Dendritic cell treated with granulocyte-macrophage colony-stimulating factor and Interleukin-4, amounts not matched to agents 40 ng/mL and 50 ng/mL, for 4 days (primary cell): ENCODE measurements at regions not wholly inside any gene's neighbourhood (a gene's known extent, or its start where the extent isn't known, plus 50 kb on each side); places are given as distances from the start of the nearest gene placed in this dataset.

Experiments used
- H3K27ac Mint-ChIP-seq: one replicate; pipeline ENCODE4 v1.8.0; 2022; ENCODE audit warnings: mild to moderate bottlenecking, mixed read lengths
- H3K27me3 Mint-ChIP-seq: one replicate; pipeline ENCODE4 v1.8.0; 2022; ENCODE audit warnings: mild to moderate bottlenecking, mixed read lengths
- H3K36me3 Mint-ChIP-seq: one replicate; pipeline ENCODE4 v1.8.0; 2022; ENCODE audit warnings: low read depth, mixed read lengths
- H3K4me1 Mint-ChIP-seq: one replicate; pipeline ENCODE4 v1.8.0; 2022; ENCODE audit warnings: low read depth, mixed read lengths
- H3K4me3 Mint-ChIP-seq: one replicate; pipeline ENCODE4 v1.8.0; 2022; ENCODE audit warnings: mild to moderate bottlenecking, moderate library complexity, mixed read lengths
- H3K9me3 Mint-ChIP-seq: one replicate; pipeline ENCODE4 v1.8.0; 2022; ENCODE audit warnings: mixed read lengths
- intact Hi-C: fragments of 100-400 bp; cut with micrococcal nuclease; formaldehyde crosslinking; loops from one replicate; pipeline ENCODE4 v1.15.0; 2022

DNA sequence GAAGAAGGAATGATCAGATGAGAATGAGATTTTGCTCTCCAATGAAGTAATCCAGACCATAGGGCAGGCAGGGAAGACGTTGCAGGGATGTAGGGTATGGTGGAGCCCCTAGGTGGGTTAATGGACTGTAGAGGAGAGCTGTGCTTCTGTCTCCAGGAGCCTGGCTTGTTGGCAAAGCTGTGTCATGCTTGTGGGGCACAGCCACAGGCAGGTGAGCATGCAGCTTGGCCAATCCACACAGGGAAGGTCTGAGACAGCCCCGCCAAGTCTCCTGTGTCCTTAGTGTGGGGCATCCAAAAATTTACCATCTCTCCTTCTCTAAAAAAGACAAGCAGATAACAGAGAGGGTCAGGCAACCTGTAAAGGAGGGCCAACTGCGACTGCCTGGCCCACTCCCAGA is 71.4 kb upstream of the FLT1 start:
- peaks cover 38% of the 10 kb centered on the region for H3K4me1 Mint-ChIP-seq

GRCh38 chr13:28564030-28564429 is 69.1 kb upstream of the FLT1 start:
- Mint-ChIP-seq H3K36me3 (no peaks in the 10 kb centered on the region), H3K4me1 (peaks cover 26% of the 10 kb centered on the region), H3K9me3 (no peaks in the 10 kb centered on the region), H3K27me3 (peaks cover 8% of the 10 kb centered on the region), H3K4me3 (no peak overlapping the region), H3K27ac (no peak overlapping the region)
- intact Hi-C loops, result no loop called here

More for the DNA sequence above, 71.4 kb upstream of the FLT1 start:
- peaks cover 11% of the 10 kb centered on the region for H3K27me3 Mint-ChIP-seq
- no peaks in the 10 kb centered on the region for H3K9me3 Mint-ChIP-seq
- H3K4me3 Mint-ChIP-seq, result no peak overlapping the region
- intact Hi-C loops, result no loop called here
- no peak overlapping the region for H3K27ac Mint-ChIP-seq
- H3K36me3 Mint-ChIP-seq, result no peaks in the 10 kb centered on the region

- Mint-ChIP-seq H3K4me1 (peaks cover 22% of the 10 kb centered on the region), H3K9me3 (no peaks in the 10 kb centered on the region), H3K27me3 (peaks cover 6% of the 10 kb centered on the region), H3K27ac (no peak overlapping the region), H3K36me3 (no peaks in the 10 kb centered on the region), H3K4me3 (no peak overlapping the region)
- intact Hi-C loops, result no loop called here
These were observed 68.7 kb upstream of the FLT1 start for GRCh38 chr13:28563609-28564008.

DNA sequence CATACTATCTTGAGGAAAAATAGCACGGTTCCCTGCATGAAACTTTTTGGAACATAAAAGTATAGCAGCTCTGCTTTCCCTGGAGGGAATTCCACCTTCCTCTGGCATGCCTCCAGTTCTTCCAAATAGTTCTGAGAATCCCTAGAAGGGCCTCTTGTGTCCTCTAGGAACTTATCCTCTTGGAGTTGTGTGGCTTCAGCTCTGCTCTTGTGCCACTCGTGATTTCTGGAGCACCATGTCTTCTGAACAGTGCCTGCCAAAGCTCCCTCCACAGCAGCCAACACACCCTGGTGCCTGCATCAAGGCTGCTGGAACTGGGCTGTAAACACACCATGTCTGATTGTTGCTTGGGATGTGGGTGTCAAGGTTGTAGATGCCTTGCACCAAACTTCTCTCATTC is 65.7 kb upstream of the FLT1 start:
- H3K36me3 Mint-ChIP-seq, result no peaks in the 10 kb centered on the region

DNA sequence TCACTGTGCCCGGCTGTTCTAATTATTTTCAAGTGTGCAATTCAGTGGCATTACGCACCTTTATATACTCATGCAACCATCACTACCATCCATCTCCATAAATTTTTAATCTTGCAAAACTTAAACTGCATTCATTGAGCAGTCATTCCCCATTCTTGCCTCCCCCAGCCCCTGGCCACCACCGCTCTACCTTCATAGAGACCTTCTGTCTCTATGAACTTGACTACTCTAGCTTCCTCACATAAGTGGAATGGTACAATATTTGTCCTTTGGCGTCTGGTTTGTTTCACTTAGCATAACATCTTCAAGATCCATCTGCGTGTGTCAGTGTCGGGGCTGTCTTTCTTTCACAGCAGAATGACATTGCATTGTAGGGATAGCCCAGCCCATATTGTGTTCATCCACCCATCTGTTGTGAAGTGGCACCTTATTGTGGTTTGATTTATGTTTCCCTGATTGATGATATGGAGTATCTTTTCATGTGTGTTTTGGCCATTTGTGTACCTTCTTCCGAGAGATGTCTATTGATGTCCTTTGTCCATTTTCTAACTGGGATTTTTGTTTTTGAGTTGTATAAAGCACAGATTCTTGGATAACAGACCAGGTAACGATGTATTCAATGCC is 64.8 kb upstream of the FLT1 start:
- Mint-ChIP-seq H3K36me3 (no peaks in the 10 kb centered on the region), H3K4me1 (peaks cover 14% of the 10 kb centered on the region), H3K27ac (no peak overlapping the region), H3K9me3 (no peaks in the 10 kb centered on the region), H3K4me3 (no peak overlapping the region), H3K27me3 (peaks cover 5% of the 10 kb centered on the region)
- intact Hi-C loops, result no loop called here

More for the DNA sequence above, 65.7 kb upstream of the FLT1 start:
- Mint-ChIP-seq H3K9me3 (no peaks in the 10 kb centered on the region), H3K27me3 (peaks cover 4% of the 10 kb centered on the region), H3K4me3 (no peak overlapping the region), H3K27ac (no peak overlapping the region), H3K4me1 (peaks cover 14% of the 10 kb centered on the region)
- intact Hi-C loops, result no loop called here

DNA sequence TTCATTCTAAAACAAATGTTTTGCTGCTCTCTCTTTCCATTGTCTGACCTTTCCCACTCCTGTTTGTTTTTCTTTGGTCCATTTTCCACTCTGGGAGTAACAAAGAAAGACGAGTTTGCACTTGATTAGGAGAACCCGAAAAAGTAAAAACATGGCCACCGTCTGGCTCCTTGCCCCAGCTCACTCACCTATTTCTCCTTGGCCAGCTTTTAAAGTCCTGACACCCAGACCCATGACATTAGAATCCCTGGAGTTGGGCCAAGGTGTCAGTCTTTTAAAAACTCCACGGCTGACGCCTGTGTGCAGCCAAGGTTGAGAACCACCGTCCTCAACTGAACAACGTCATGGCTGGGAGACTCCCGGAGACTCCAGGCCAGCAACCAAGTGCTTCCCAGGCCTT is 63.6 kb upstream of the FLT1 start:
- no peak overlapping the region for H3K4me3 Mint-ChIP-seq
- H3K36me3 Mint-ChIP-seq, result no peaks in the 10 kb centered on the region
- no peak overlapping the region for H3K27ac Mint-ChIP-seq
- no peaks in the 10 kb centered on the region for H3K9me3 Mint-ChIP-seq
- H3K27me3 Mint-ChIP-seq, result peaks cover 7% of the 10 kb centered on the region
- intact Hi-C loops, result no loop called here
- H3K4me1 Mint-ChIP-seq, result peaks cover 6% of the 10 kb centered on the region

DNA sequence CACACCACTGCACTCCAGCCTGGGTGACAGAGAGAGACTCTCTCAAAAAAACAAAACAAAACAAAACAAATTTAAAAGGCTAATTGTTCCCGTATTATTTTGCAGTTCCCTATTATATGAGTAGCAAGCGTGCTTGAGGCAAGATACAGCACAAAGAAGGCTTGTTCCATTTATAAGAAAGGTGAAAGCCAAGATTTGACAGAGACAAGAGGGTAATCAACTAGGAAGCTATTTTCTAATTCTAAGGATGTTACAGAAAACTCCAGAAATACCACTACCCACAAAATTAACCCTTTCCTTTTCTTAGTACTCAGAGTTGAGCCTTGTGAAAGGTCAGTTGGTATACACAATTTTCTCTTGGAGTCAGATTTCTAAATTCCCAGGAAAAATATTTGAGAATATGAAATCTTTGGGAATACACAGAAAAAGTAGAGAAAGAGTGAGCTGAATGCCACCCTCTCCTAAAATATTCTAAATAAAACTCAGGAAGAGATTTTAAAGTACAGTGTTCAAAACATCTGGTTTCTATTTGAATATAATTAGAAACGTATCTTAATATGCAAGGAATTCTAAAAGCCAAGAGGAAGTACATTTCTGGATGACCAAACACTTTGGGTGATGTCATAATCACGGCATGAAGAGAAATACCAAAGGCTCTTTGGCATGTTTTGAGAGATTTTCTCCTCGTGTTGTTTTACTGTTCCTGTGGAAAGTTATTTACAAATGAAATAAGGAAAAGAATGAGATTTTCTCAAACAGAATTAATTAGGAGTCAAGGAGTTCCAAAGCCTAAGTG is 63.0 kb upstream of the FLT1 start:
- no peaks in the 10 kb centered on the region for H3K9me3 Mint-ChIP-seq
- no peaks in the 10 kb centered on the region for H3K36me3 Mint-ChIP-seq
- no peak overlapping the region for H3K4me3 Mint-ChIP-seq
- H3K27ac Mint-ChIP-seq, result no peak overlapping the region
- H3K4me1 Mint-ChIP-seq, result no peaks in the 10 kb centered on the region
- H3K27me3 Mint-ChIP-seq, result peaks cover 7% of the 10 kb centered on the region
- intact Hi-C loops, result no loop called here

- intact Hi-C loops, result no loop called here
- H3K4me3 Mint-ChIP-seq, result no peak overlapping the region
- H3K36me3 Mint-ChIP-seq, result no peaks in the 10 kb centered on the region
- peaks cover 18% of the 10 kb centered on the region for H3K27me3 Mint-ChIP-seq
- peaks cover 8% of the 10 kb centered on the region for H3K4me1 Mint-ChIP-seq
- H3K9me3 Mint-ChIP-seq, result no peaks in the 10 kb centered on the region
- H3K27ac Mint-ChIP-seq, result no peak overlapping the region
These were observed 60.2 kb upstream of the FLT1 start for GRCh38 chr13:28555096-28555495.

GRCh38 chr13:28553971-28554370 is 59.0 kb upstream of the FLT1 start:
- Mint-ChIP-seq H3K36me3 (no peaks in the 10 kb centered on the region), H3K27ac (no peak overlapping the region)

DNA sequence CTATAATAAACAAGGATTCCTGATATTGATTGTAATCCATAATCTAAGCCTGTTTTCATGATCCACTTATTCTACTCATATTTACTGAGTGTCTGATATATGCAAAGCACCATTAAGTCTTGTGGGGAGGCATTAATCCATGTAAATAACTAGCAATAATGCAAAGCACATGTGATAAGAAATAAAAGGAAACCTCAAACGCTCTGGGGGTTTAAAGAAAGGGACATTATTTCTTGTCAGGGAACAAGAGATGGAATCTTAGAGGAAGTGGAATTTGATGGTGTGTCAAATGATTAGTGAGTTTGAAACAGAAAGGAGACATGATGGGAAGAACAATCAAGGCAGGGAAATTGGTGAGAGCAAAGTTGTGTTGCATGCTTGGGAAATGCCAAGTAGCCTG is 57.4 kb upstream of the FLT1 start:
- intact Hi-C loops, result no loop called here
- Mint-ChIP-seq H3K4me3 (no peak overlapping the region), H3K36me3 (no peaks in the 10 kb centered on the region), H3K4me1 (peaks cover 14% of the 10 kb centered on the region), H3K27me3 (peaks cover 31% of the 10 kb centered on the region), H3K9me3 (no peaks in the 10 kb centered on the region), H3K27ac (no peak overlapping the region)

More at GRCh38 chr13:28553971-28554370, 59.0 kb upstream of the FLT1 start:
- no peak overlapping the region for H3K4me3 Mint-ChIP-seq
- H3K9me3 Mint-ChIP-seq, result no peaks in the 10 kb centered on the region
- intact Hi-C loops, result no loop called here
- peaks cover 8% of the 10 kb centered on the region for H3K4me1 Mint-ChIP-seq
- H3K27me3 Mint-ChIP-seq, result peaks cover 21% of the 10 kb centered on the region

GRCh38 chr13:28551498-28551895 is 56.6 kb upstream of the FLT1 start:
- H3K9me3 Mint-ChIP-seq, result no peaks in the 10 kb centered on the region
- peaks cover 31% of the 10 kb centered on the region for H3K27me3 Mint-ChIP-seq
- H3K36me3 Mint-ChIP-seq, result no peaks in the 10 kb centered on the region
- H3K4me1 Mint-ChIP-seq, result peaks cover 14% of the 10 kb centered on the region
- H3K27ac Mint-ChIP-seq, result no peak overlapping the region
- H3K4me3 Mint-ChIP-seq, result no peak overlapping the region
- intact Hi-C loops, result no loop called here

- H3K4me1 Mint-ChIP-seq, result peaks cover 14% of the 10 kb centered on the region
- H3K36me3 Mint-ChIP-seq, result no peaks in the 10 kb centered on the region
- intact Hi-C loops, result no loop called here
- peaks cover 28% of the 10 kb centered on the region for H3K27me3 Mint-ChIP-seq
- no peak overlapping the region for H3K27ac Mint-ChIP-seq
- no peaks in the 10 kb centered on the region for H3K9me3 Mint-ChIP-seq
- H3K4me3 Mint-ChIP-seq, result no peak overlapping the region
These were observed 56.0 kb upstream of the FLT1 start for GRCh38 chr13:28550721-28551497.

DNA sequence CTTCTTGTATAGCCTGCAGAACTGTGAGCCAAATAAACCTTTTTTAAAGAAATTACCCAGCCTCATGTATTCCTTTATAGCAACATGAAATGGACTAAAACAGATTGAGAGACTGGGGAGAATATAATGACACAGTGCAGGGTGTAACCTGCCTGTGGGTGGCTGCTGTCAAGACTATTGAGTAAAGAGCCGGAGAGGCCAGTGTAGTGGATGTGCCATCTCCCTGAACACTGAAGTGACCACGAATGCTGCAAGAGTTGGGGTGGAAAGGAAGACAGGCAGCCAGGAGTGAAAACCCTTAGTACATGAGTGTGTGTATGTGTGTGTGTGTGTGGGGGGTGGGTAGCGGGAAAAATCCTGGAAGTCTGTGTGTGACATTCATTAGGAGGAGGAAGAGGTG is 55.2 kb upstream of the FLT1 start:
- Mint-ChIP-seq H3K27me3 (peaks cover 31% of the 10 kb centered on the region), H3K4me3 (no peak overlapping the region), H3K36me3 (no peaks in the 10 kb centered on the region), H3K4me1 (peaks cover 14% of the 10 kb centered on the region), H3K27ac (no peak overlapping the region), H3K9me3 (peaks cover under 1% of the 10 kb centered on the region)
- intact Hi-C loops, result no loop called here

GRCh38 chr13:28548872-28549271 is 53.9 kb upstream of the FLT1 start:
- intact Hi-C loops, result no loop called here
- peaks cover 36% of the 10 kb centered on the region for H3K27me3 Mint-ChIP-seq
- H3K27ac Mint-ChIP-seq, result no peak overlapping the region
- H3K36me3 Mint-ChIP-seq, result no peaks in the 10 kb centered on the region
- H3K9me3 Mint-ChIP-seq, result peaks cover 12% of the 10 kb centered on the region
- peaks cover 14% of the 10 kb centered on the region for H3K4me1 Mint-ChIP-seq
- H3K4me3 Mint-ChIP-seq, result no peak overlapping the region
